MM.1S (cell line): ENCODE measurements at regions not wholly inside any gene's neighbourhood (a gene's known extent, or its start where the extent isn't known, plus 50 kb on each side); places are given as distances from the start of the nearest gene placed in this dataset.

ENCODE experiments used
- EZH2 ChIP-seq: fragments of 300-600 bp; sonication (generic); optimal IDR thresholded peaks from 2 replicates; pipeline ENCODE3; 2017; ENCODE audit warnings: low read depth, mild to moderate bottlenecking, antibody characterized with exemption, low read length, mixed read lengths
- TF ChIP-seq, protein P1 (sequence below): fragments of 300-600 bp; sonication (generic); IDR thresholded peaks from 2 replicates; pipeline ENCODE4 v1.5.1; 2016; ENCODE audit warnings: antibody characterized with exemption, low read length, mixed read lengths

- TF ChIP-seq, protein P1, sequence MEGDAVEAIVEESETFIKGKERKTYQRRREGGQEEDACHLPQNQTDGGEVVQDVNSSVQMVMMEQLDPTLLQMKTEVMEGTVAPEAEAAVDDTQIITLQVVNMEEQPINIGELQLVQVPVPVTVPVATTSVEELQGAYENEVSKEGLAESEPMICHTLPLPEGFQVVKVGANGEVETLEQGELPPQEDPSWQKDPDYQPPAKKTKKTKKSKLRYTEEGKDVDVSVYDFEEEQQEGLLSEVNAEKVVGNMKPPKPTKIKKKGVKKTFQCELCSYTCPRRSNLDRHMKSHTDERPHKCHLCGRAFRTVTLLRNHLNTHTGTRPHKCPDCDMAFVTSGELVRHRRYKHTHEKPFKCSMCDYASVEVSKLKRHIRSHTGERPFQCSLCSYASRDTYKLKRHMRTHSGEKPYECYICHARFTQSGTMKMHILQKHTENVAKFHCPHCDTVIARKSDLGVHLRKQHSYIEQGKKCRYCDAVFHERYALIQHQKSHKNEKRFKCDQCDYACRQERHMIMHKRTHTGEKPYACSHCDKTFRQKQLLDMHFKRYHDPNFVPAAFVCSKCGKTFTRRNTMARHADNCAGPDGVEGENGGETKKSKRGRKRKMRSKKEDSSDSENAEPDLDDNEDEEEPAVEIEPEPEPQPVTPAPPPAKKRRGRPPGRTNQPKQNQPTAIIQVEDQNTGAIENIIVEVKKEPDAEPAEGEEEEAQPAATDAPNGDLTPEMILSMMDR = no peak
- TF ChIP-seq EZH2 = no peak
These were observed 245.6 kb downstream of the FOXD2 start for GRCh38 chr1:47683401-47683800.
